Prostate gland (tissue), 2 donors: ENCODE measurements at regions not wholly inside any gene's neighbourhood (a gene's known extent, or its start where the extent isn't known, plus 50 kb on each side); places are given as distances from the start of the nearest gene placed in this dataset.

ENCODE experiments used
- DNase-seq: peaks from one replicate; pipeline ENCODE4 v3.0.0-alpha.2; 2019; ENCODE audit warnings: low spot score
- H3K27ac ChIP-seq, 2 donors: fragments of 200-600 bp; sonication (generic); 2 replicates each; pipeline ENCODE4 v1.5.1; 2017 to 2019
- H3K27me3 ChIP-seq: fragments of 200-600 bp; sonication (generic); replicated peaks from 2 replicates; pipeline ENCODE4 v1.5.1; 2019; ENCODE audit not compliant: insufficient read depth
- H3K36me3 ChIP-seq, 2 donors: fragments of 200-600 bp; sonication (generic); 1 replicate in 1 of 2; 2 replicates in 1 of 2; pipeline versions ENCODE4 v1.5.1 to v1.8.1; 2017 to 2019
- H3K4me1 ChIP-seq: fragments of 200-600 bp; sonication (generic); replicated peaks from 2 replicates; pipeline ENCODE4 v1.5.1; 2019
- H3K4me3 ChIP-seq, 2 donors: fragments of 200-600 bp; sonication (generic); 2 replicates each; pipeline ENCODE4 v1.5.1; 2017 to 2019
- H3K9me3 ChIP-seq: fragments of 200-600 bp; sonication (generic); 2 replicates; pipeline ENCODE4 v1.5.1; 2017
- CTCF ChIP-seq, 4 experiments: fragments of 200-600 bp in 2 of 4; fragments of 450-650 bp in 2 of 4; sonication (generic) in 2 of 4; IDR thresholded peaks; 1 replicate in 3 of 4; 2 replicates in 1 of 4; pipeline ENCODE4 v1.5.1; 2016 to 2019; ENCODE audit warnings: antibody characterized with exemption in 4 of 4, mild to moderate bottlenecking in 2 of 4, moderate library complexity in 2 of 4
- POLR2A ChIP-seq: fragments of 450-650 bp; IDR thresholded peaks from one replicate; pipeline ENCODE4 v1.6.1; 2016; ENCODE audit warnings: antibody characterized with exemption, mild to moderate bottlenecking
- POLR2AphosphoS5 ChIP-seq: sonication (generic); formaldehyde crosslinking; IDR thresholded peaks from one replicate; pipeline ENCODE4 v1.6.1; 2017; ENCODE audit warnings: antibody characterized with exemption
- WGBS: methylation state at CpG from one replicate; pipeline ENCODE4 v1.1.5; 2018; 5-methylcytosine and 5-hydroxymethylcytosine counted together
- intact Hi-C: fragments of 100-400 bp; cut with DNase I; formaldehyde crosslinking; loops from one replicate; pipeline ENCODE4 v1.14.2; 2022

GRCh38 chr10:88126699-88127098 is 263.3 kb downstream of the PTEN start:
- no peak for DNase-seq
- H3K27me3 ChIP-seq = no peaks in the 10 kb centered on the region
- no peaks in the 10 kb centered on the region for H3K36me3 ChIP-seq
- WGBS = 94% methylated on average over 1 of the region's 1 CpG
- H3K4me1 ChIP-seq = no peaks in the 10 kb centered on the region
- no peak overlapping the region for H3K4me3 ChIP-seq
- intact Hi-C loops = no loop called here
- no peak overlapping the region for H3K27ac ChIP-seq
- no peaks in the 10 kb centered on the region for H3K9me3 ChIP-seq
- TF ChIP-seq CTCF (IDR thresholded peaks at IDR 0.05) = no peak
- no peak for TF ChIP-seq POLR2AphosphoS5
- no peak for TF ChIP-seq POLR2A

- intact Hi-C loops = no loop called here
- TF ChIP-seq CTCF (IDR thresholded peaks at IDR 0.05) = no peak
- no peak for TF ChIP-seq POLR2AphosphoS5
- no peak for TF ChIP-seq POLR2A
- Histone ChIP-seq H3K4me1 (no peaks in the 10 kb centered on the region), H3K36me3 (no peaks in the 10 kb centered on the region), H3K4me3 (no peak overlapping the region), H3K9me3 (no peaks in the 10 kb centered on the region), H3K27ac (no peak overlapping the region), H3K27me3 (no peaks in the 10 kb centered on the region)
- no peak for DNase-seq
- WGBS = 75% methylated on average over 2 of the region's 2 CpGs
Measured at GRCh38 chr10:88127269-88127668, 263.8 kb downstream of the PTEN start.

- DNase-seq = no peak
- intact Hi-C loops = no loop called here
- Histone ChIP-seq H3K4me3 (no peak overlapping the region), H3K4me1 (no peaks in the 10 kb centered on the region), H3K36me3 (no peaks in the 10 kb centered on the region), H3K27ac (no peak overlapping the region), H3K9me3 (no peaks in the 10 kb centered on the region), H3K27me3 (no peaks in the 10 kb centered on the region)
- TF ChIP-seq POLR2A = no peak
- TF ChIP-seq POLR2AphosphoS5 = no peak
- TF ChIP-seq CTCF (IDR thresholded peaks at IDR 0.05) = no peak
- 94% methylated on average over 1 of the region's 1 CpG for WGBS
Measured at GRCh38 chr10:88127766-88128165, 264.3 kb downstream of the PTEN start.

GRCh38 chr10:88129013-88129412 is 265.6 kb downstream of the PTEN start:
- no peaks in the 10 kb centered on the region for H3K27me3 ChIP-seq
- H3K36me3 ChIP-seq = no peaks in the 10 kb centered on the region
- H3K4me1 ChIP-seq = no peaks in the 10 kb centered on the region
- intact Hi-C loops = no loop called here
- WGBS = 91% methylated on average over 2 of the region's 2 CpGs
- no peaks in the 10 kb centered on the region for H3K9me3 ChIP-seq
- H3K4me3 ChIP-seq = no peak overlapping the region
- TF ChIP-seq CTCF (IDR thresholded peaks at IDR 0.05) (no peak), POLR2AphosphoS5 (no peak), POLR2A (no peak)
- no peak for DNase-seq
- no peak overlapping the region for H3K27ac ChIP-seq

GRCh38 chr10:88130912-88131311 is 267.5 kb downstream of the PTEN start:
- H3K4me1 ChIP-seq = no peaks in the 10 kb centered on the region
- no peak overlapping the region for H3K4me3 ChIP-seq
- 91% methylated on average over 1 of the region's 1 CpG for WGBS
- no peaks in the 10 kb centered on the region for H3K27me3 ChIP-seq
- no peaks in the 10 kb centered on the region for H3K36me3 ChIP-seq
- H3K27ac ChIP-seq = no peak overlapping the region
- no peaks in the 10 kb centered on the region for H3K9me3 ChIP-seq
- no peak for DNase-seq
- TF ChIP-seq POLR2AphosphoS5 = no peak
- no peak for TF ChIP-seq POLR2A
- no peak for TF ChIP-seq CTCF (IDR thresholded peaks at IDR 0.05)
- intact Hi-C loops = loop anchor here (10.0 kb wide), 1 partner anchor 266 kb away; the partner anchor contains the start of genes KLLN and PTEN
